Loucy (cell line): ENCODE measurements at regions not wholly inside any gene's neighbourhood (a gene's known extent, or its start where the extent isn't known, plus 50 kb on each side); places are given as distances from the start of the nearest gene placed in this dataset.

ENCODE experiments used
- H2AFZ ChIP-seq: fragments of 200-600 bp; sonication (generic); 2 replicates; pipeline ENCODE4 v1.6.0; 2016; ENCODE audit warnings: antibody characterized with exemption, mild to moderate bottlenecking, low read length, moderate library complexity
- H3F3A ChIP-seq: fragments of 200-600 bp; 2 replicates; pipeline ENCODE4 v1.6.0; 2016; ENCODE audit warnings: antibody characterized with exemption, low read depth, mild to moderate bottlenecking
- H3K27me3 ChIP-seq: fragments of 200-600 bp; sonication (generic); 2 replicates; pipeline ENCODE4 v1.6.1; 2014; ENCODE audit warnings: low read length, mild to moderate bottlenecking; ENCODE audit not compliant: insufficient read depth, poor library complexity, severe bottlenecking
- H3K36me3 ChIP-seq: fragments of 200-600 bp; sonication (generic); 2 replicates; pipeline ENCODE4 v1.6.1; 2016; ENCODE audit warnings: low read length; ENCODE audit not compliant: insufficient read depth
- H3K4me1 ChIP-seq: fragments of 200-600 bp; sonication (generic); 2 replicates; pipeline ENCODE4 v1.5.1; 2014; ENCODE audit warnings: low read length, mild to moderate bottlenecking; ENCODE audit not compliant: insufficient read depth, poor library complexity, severe bottlenecking
- H3K4me2 ChIP-seq: fragments of 200-600 bp; sonication (generic); 2 replicates; pipeline ENCODE4 v1.6.0; 2014; ENCODE audit warnings: antibody characterized with exemption, low read length, low read depth, mild to moderate bottlenecking; ENCODE audit not compliant: poor library complexity, severe bottlenecking
- H3K4me3 ChIP-seq: fragments of 200-600 bp; sonication (generic); 2 replicates; pipeline ENCODE4 v1.5.1; 2014; ENCODE audit warnings: low read length, mild to moderate bottlenecking, mixed read lengths; ENCODE audit not compliant: poor library complexity, severe bottlenecking
- H3K79me2 ChIP-seq: fragments of 200-600 bp; sonication (generic); 2 replicates; pipeline ENCODE4 v1.6.1; 2014; ENCODE audit warnings: low read length; ENCODE audit not compliant: insufficient read depth
- H3K9ac ChIP-seq: fragments of 200-600 bp; sonication (generic); 2 replicates; pipeline ENCODE4 v1.6.0; 2014; ENCODE audit warnings: mild to moderate bottlenecking, low read depth, low read length, moderate library complexity; ENCODE audit not compliant: poor library complexity, severe bottlenecking
- H3K9me2 ChIP-seq: fragments of 200-600 bp; sonication (generic); replicated peaks from 2 replicates; pipeline ENCODE4 v1.6.1; 2016; ENCODE audit warnings: low read depth, low read length, mixed read lengths
- H3K9me3 ChIP-seq: fragments of 200-600 bp; sonication (generic); 2 replicates; pipeline ENCODE4 v1.6.1; 2014; ENCODE audit warnings: mild to moderate bottlenecking, antibody characterized with exemption, low read length, low read depth; ENCODE audit not compliant: insufficient read depth
- H4K20me1 ChIP-seq: fragments of 200-600 bp; sonication (generic); 2 replicates; pipeline ENCODE4 v1.6.0; 2014; ENCODE audit warnings: antibody characterized with exemption, low read length, mild to moderate bottlenecking; ENCODE audit not compliant: insufficient read depth, poor library complexity, severe bottlenecking
- EZH2phosphoT487 ChIP-seq: fragments of 200-600 bp; IDR thresholded peaks from 2 replicates; pipeline ENCODE4 v1.6.1; 2018; ENCODE audit warnings: antibody characterized with exemption, mild to moderate bottlenecking, moderate library complexity, borderline replicate concordance
- TF ChIP-seq, protein P1 (sequence below): fragments of 200-600 bp; sonication (generic); conservative IDR thresholded peaks from 2 replicates; pipeline ENCODE4 v1.5.1; 2014; ENCODE audit warnings: mild to moderate bottlenecking, antibody characterized with exemption, low read length

GRCh38 chr14:81691931-81692330 is 158.3 kb upstream of the SEL1L start:
- no peaks in the 10 kb centered on the region for H3F3A ChIP-seq
- no peak overlapping the region for H2AFZ ChIP-seq
- no peak for TF ChIP-seq EZH2phosphoT487
- TF ChIP-seq, protein P1, sequence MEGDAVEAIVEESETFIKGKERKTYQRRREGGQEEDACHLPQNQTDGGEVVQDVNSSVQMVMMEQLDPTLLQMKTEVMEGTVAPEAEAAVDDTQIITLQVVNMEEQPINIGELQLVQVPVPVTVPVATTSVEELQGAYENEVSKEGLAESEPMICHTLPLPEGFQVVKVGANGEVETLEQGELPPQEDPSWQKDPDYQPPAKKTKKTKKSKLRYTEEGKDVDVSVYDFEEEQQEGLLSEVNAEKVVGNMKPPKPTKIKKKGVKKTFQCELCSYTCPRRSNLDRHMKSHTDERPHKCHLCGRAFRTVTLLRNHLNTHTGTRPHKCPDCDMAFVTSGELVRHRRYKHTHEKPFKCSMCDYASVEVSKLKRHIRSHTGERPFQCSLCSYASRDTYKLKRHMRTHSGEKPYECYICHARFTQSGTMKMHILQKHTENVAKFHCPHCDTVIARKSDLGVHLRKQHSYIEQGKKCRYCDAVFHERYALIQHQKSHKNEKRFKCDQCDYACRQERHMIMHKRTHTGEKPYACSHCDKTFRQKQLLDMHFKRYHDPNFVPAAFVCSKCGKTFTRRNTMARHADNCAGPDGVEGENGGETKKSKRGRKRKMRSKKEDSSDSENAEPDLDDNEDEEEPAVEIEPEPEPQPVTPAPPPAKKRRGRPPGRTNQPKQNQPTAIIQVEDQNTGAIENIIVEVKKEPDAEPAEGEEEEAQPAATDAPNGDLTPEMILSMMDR: no peak
- H3K9me3 ChIP-seq: no peaks in the 10 kb centered on the region
- no peaks in the 10 kb centered on the region for H3K79me2 ChIP-seq
- H3K9me2 ChIP-seq: no peaks in the 10 kb centered on the region
- no peak overlapping the region for H3K9ac ChIP-seq
- H3K27me3 ChIP-seq: no peaks in the 10 kb centered on the region
- H3K4me3 ChIP-seq: no peak overlapping the region
- H4K20me1 ChIP-seq: no peaks in the 10 kb centered on the region
- H3K4me1 ChIP-seq: no peaks in the 10 kb centered on the region
- no peak overlapping the region for H3K4me2 ChIP-seq
- no peaks in the 10 kb centered on the region for H3K36me3 ChIP-seq

DNA sequence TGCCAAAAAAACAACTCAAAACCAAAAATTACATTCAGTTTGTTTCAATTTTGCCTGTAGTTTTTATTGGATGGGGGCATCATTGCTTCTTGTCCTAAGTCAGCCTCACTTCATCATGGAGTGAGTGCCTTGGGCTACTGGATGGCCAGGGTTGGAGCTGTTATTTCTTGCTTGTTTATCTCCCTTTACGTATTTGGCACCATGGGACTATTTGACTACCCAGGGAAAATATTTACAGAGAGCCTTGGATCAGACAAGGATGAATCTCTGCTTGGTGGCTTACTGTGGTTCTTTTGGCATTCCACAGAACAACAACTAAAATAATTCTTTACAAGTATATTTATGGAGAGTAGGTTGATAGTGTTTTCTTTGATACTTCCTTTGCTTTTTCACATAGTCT is 160.8 kb upstream of the SEL1L start:
- no peaks in the 10 kb centered on the region for H3K4me1 ChIP-seq
- TF ChIP-seq, protein P1: no peak
- TF ChIP-seq EZH2phosphoT487: no peak
- no peaks in the 10 kb centered on the region for H3K9me2 ChIP-seq
- H2AFZ ChIP-seq: no peak overlapping the region
- no peaks in the 10 kb centered on the region for H3K9me3 ChIP-seq
- H3K4me3 ChIP-seq: no peak overlapping the region
- H3K36me3 ChIP-seq: no peaks in the 10 kb centered on the region
- no peaks in the 10 kb centered on the region for H4K20me1 ChIP-seq
- no peaks in the 10 kb centered on the region for H3K27me3 ChIP-seq
- no peak overlapping the region for H3K4me2 ChIP-seq
- no peak overlapping the region for H3K9ac ChIP-seq
- H3K79me2 ChIP-seq: no peaks in the 10 kb centered on the region
- H3F3A ChIP-seq: no peaks in the 10 kb centered on the region

DNA sequence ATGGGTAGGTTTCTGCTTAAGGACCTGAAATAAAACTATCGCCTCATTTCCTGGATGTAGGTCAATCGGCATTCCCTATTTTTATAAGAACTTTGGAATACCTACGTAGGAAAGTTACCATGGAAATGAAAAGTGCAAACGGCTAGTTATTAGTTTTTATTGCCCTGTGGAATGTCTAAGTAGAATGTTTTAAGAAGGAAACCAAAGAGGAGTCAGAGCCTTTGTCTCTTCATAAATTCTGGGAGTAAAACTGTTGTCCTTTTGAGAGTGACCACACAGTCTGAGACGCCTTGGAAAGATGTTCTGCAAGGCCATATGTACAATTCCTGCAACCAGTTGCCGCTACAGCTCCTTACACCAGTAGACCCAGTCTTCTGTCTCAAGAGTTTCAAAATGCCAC is 176.0 kb upstream of the SEL1L start:
- H3K9me2 ChIP-seq: no peaks in the 10 kb centered on the region
- no peak overlapping the region for H3K9ac ChIP-seq
- no peaks in the 10 kb centered on the region for H3K27me3 ChIP-seq
- no peaks in the 10 kb centered on the region for H4K20me1 ChIP-seq
- no peak overlapping the region for H3K4me2 ChIP-seq
- H3K9me3 ChIP-seq: no peaks in the 10 kb centered on the region
- no peak overlapping the region for H2AFZ ChIP-seq
- H3K4me3 ChIP-seq: no peak overlapping the region
- no peak for TF ChIP-seq EZH2phosphoT487
- TF ChIP-seq, protein P1: no peak
- no peaks in the 10 kb centered on the region for H3K4me1 ChIP-seq
- no peaks in the 10 kb centered on the region for H3K79me2 ChIP-seq
- no peaks in the 10 kb centered on the region for H3K36me3 ChIP-seq
- H3F3A ChIP-seq: no peaks in the 10 kb centered on the region
